GM12891 (cell line): ENCODE measurements at regions not wholly inside any gene's neighbourhood (a gene's known extent, or its start where the extent isn't known, plus 50 kb on each side); places are given as distances from the start of the nearest gene placed in this dataset.

Experiments used
- PAX5 ChIP-seq: IDR thresholded peaks from 2 replicates; pipeline ENCODE4 v1.6.1; 2011; ENCODE audit warnings: low read length, moderate library complexity, mild to moderate bottlenecking; ENCODE audit not compliant: insufficient read depth, severe bottlenecking
- POLR2A ChIP-seq: IDR thresholded peaks from 2 replicates; pipeline ENCODE4 v1.6.1; 2011; ENCODE audit warnings: low read depth, low read length, control low read depth
- POLR2AphosphoS5 ChIP-seq: IDR thresholded peaks from 2 replicates; pipeline ENCODE4 v1.6.1; 2011; ENCODE audit warnings: low read depth, low read length, control low read depth
- POU2F2 ChIP-seq: IDR thresholded peaks from 2 replicates; pipeline ENCODE4 v1.6.1; 2011; ENCODE audit warnings: low read depth, mild to moderate bottlenecking, control low read depth, low read length, moderate library complexity
- SPI1 ChIP-seq: IDR thresholded peaks from 2 replicates; pipeline ENCODE4 v1.6.1; 2011; ENCODE audit warnings: low read depth, low read length, control low read depth
- TAF1 ChIP-seq: IDR thresholded peaks from 2 replicates; pipeline ENCODE4 v1.6.1; 2011; ENCODE audit warnings: low read depth, low read length, control low read depth

- TF ChIP-seq POLR2AphosphoS5 (no peak), POLR2A (no peak), TAF1 (no peak), POU2F2 (no peak), PAX5 (no peak), SPI1 (no peak)
Measured at GRCh38 chr6:163830641-163831040, 416.1 kb downstream of the QKI start.
